Type B pancreatic cell (in vitro differentiated cells): ENCODE measurements at regions not wholly inside any gene's neighbourhood (a gene's known extent, or its start where the extent isn't known, plus 50 kb on each side); places are given as distances from the start of the nearest gene placed in this dataset.

Experiments used
- DNase-seq: peaks from one replicate; pipeline ENCODE4 v3.0.0; 2021; ENCODE audit warnings: mixed read lengths; ENCODE audit not compliant: unreplicated experiment; ENCODE audit errors: extremely low spot score
- H3K27ac Mint-ChIP-seq: 2 replicates; pipeline ENCODE4 v1.8.0; 2021; ENCODE audit warnings: mild to moderate bottlenecking, mixed read lengths
- H3K27me3 Mint-ChIP-seq: 2 replicates; pipeline ENCODE4 v1.8.0; 2021; ENCODE audit warnings: mixed read lengths
- H3K36me3 Mint-ChIP-seq: 2 replicates; pipeline ENCODE4 v1.8.0; 2021; ENCODE audit warnings: mixed read lengths
- H3K4me1 Mint-ChIP-seq: one replicate; pipeline ENCODE4 v1.8.0; 2021; ENCODE audit warnings: mixed read lengths; ENCODE audit not compliant: unreplicated experiment
- H3K4me3 Mint-ChIP-seq: 2 replicates; pipeline ENCODE4 v1.8.0; 2021; ENCODE audit warnings: mild to moderate bottlenecking, mixed read lengths
- H3K9me3 Mint-ChIP-seq: 2 replicates; pipeline ENCODE4 v1.8.0; 2021; ENCODE audit warnings: mixed read lengths
- CTCF ChIP-seq: fragments of 200-600 bp; sonication (generic); conservative IDR thresholded peaks from 2 replicates; pipeline ENCODE4 v1.5.0; 2021; ENCODE audit warnings: antibody characterized with exemption, mild to moderate bottlenecking

- H3K9me3 Mint-ChIP-seq, result no peaks in the 10 kb centered on the region
- H3K27ac Mint-ChIP-seq, result no peak overlapping the region
- no peak overlapping the region for H3K4me3 Mint-ChIP-seq
- no peak for DNase-seq
- H3K36me3 Mint-ChIP-seq, result no peaks in the 10 kb centered on the region
- peaks cover 13% of the 10 kb centered on the region for H3K27me3 Mint-ChIP-seq
- peaks cover 9% of the 10 kb centered on the region for H3K4me1 Mint-ChIP-seq
- TF ChIP-seq CTCF, result no peak
Measured at GRCh38 chr18:51726614-51727013, 529.1 kb upstream of the MEX3C start.

DNA sequence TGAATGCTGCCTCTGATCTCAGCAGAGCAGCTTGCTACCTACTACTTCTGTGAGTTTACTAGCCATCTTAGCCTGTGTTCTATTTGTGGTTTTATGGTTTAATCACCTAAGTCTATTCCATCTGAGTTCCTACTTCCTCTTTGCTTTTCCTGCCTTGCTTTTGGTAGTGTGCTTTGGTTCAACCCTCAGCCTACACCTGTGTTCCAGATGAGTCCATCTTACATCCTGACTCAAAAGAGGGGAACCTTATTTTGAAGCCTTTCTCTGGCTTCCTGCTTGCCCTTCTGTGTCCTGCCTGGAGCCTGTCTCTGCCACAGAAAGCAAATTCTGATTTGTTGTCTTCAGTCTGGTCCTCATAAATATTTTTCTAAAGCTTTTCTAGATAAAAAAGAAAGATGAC is 530.3 kb upstream of the MEX3C start:
- DNase-seq, result no peak
- Mint-ChIP-seq H3K4me3 (no peak overlapping the region), H3K27me3 (peaks cover 13% of the 10 kb centered on the region), H3K4me1 (peaks cover 9% of the 10 kb centered on the region), H3K9me3 (no peaks in the 10 kb centered on the region), H3K36me3 (no peaks in the 10 kb centered on the region), H3K27ac (no peak overlapping the region)
- no peak for TF ChIP-seq CTCF

DNA sequence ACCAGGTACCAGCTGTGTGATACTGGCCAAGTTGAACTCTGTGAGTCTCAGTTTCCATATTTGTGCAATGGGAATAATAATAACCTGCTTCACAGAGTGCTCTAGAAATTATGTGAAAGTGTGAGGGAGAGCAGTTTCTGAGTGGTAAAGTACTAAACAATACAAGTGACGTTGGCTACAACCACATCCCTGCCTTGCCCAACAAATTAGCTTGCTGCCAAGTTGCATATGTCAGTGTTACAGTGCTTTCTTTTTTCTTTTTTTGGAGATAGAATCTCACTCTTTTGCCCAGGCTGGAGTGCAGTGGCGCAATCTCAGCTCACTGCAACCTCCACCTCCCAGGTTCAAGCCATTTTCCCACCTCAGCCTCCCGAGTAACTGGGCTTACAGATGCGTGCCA is 533.6 kb upstream of the MEX3C start:
- Mint-ChIP-seq H3K4me3 (no peak overlapping the region), H3K36me3 (no peaks in the 10 kb centered on the region), H3K27me3 (peaks cover 18% of the 10 kb centered on the region), H3K9me3 (no peaks in the 10 kb centered on the region), H3K4me1 (no peaks in the 10 kb centered on the region), H3K27ac (no peak overlapping the region)
- no peak for DNase-seq
- TF ChIP-seq CTCF, result no peak

- TF ChIP-seq CTCF, result no peak
- H3K4me1 Mint-ChIP-seq, result no peaks in the 10 kb centered on the region
Measured at GRCh38 chr18:51734576-51734975, 537.1 kb upstream of the MEX3C start.

GRCh38 chr18:51739044-51739666 is 541.7 kb upstream of the MEX3C start:
- Mint-ChIP-seq H3K36me3 (no peaks in the 10 kb centered on the region), H3K4me1 (no peaks in the 10 kb centered on the region), H3K9me3 (no peaks in the 10 kb centered on the region), H3K27ac (no peak overlapping the region), H3K4me3 (no peak overlapping the region), H3K27me3 (no peaks in the 10 kb centered on the region)
- no peak for DNase-seq
- no peak for TF ChIP-seq CTCF

More at GRCh38 chr18:51734576-51734975, 537.1 kb upstream of the MEX3C start:
- Mint-ChIP-seq H3K36me3 (no peaks in the 10 kb centered on the region), H3K9me3 (no peaks in the 10 kb centered on the region), H3K27me3 (peaks cover 7% of the 10 kb centered on the region), H3K27ac (no peak overlapping the region), H3K4me3 (no peak overlapping the region)
- DNase-seq, result no peak

DNA sequence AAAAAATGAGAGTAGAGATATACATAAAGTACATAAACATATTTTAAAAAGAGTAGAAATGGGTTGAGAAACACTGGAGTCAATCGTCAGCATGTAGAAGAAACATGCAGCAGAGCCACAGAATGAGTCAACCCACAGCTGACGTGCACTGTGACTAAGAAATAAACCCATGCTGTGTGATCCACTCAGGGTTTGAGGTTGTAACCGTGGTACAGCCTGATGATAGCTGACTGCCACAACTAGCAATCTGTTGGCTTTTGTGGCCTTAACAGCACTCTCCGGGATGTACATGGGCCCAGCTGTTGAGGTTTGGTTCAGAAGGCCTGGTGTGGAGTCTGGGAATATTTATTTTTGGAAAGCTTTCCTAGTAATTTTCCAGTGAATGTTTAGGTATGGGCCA is 554.4 kb upstream of the MEX3C start:
- DNase-seq, result no peak
- H3K4me1 Mint-ChIP-seq, result no peaks in the 10 kb centered on the region
- no peaks in the 10 kb centered on the region for H3K36me3 Mint-ChIP-seq
- no peak overlapping the region for H3K4me3 Mint-ChIP-seq
- H3K27me3 Mint-ChIP-seq, result peaks cover 5% of the 10 kb centered on the region
- no peaks in the 10 kb centered on the region for H3K9me3 Mint-ChIP-seq
- H3K27ac Mint-ChIP-seq, result no peak overlapping the region
- no peak for TF ChIP-seq CTCF
